H9 (cell line): ENCODE measurements at regions not wholly inside any gene's neighbourhood (a gene's known extent, or its start where the extent isn't known, plus 50 kb on each side); places are given as distances from the start of the nearest gene placed in this dataset.

Source experiments
- DNase-seq: peaks from one replicate; pipeline ENCODE4 v3.0.0-alpha.2; 2017
- H2AFZ ChIP-seq: one replicate; pipeline ENCODE4 v1.6.1; 2013; ENCODE audit warnings: mild to moderate bottlenecking, low read length, control low read depth, moderate library complexity
- H2AK5ac ChIP-seq: 2 replicates; pipeline ENCODE4 v1.6.1; 2013; ENCODE audit warnings: low read length, control low read depth, mixed read lengths; ENCODE audit not compliant: insufficient read length
- H2BK120ac ChIP-seq: one replicate; pipeline ENCODE4 v1.6.1; 2013; ENCODE audit warnings: low read depth, mild to moderate bottlenecking, low read length, control low read depth, inconsistent platforms; ENCODE audit not compliant: poor library complexity, severe bottlenecking
- H2BK12ac ChIP-seq: 2 replicates; pipeline ENCODE4 v1.6.1; 2013; ENCODE audit warnings: low read length, control low read depth, mixed read lengths, low read depth; ENCODE audit not compliant: insufficient read length
- H2BK15ac ChIP-seq: 2 replicates; pipeline ENCODE4 v1.6.1; 2013; ENCODE audit warnings: low read depth, low read length, control low read depth
- H2BK20ac ChIP-seq: one replicate; pipeline ENCODE4 v1.6.1; 2013; ENCODE audit warnings: low read depth, mild to moderate bottlenecking, low read length, control low read depth, inconsistent platforms; ENCODE audit not compliant: poor library complexity, severe bottlenecking
- H2BK5ac ChIP-seq: 2 replicates; pipeline ENCODE4 v1.6.1; 2013; ENCODE audit warnings: low read length, control low read depth, mixed read lengths; ENCODE audit not compliant: insufficient read length
- H3K14ac ChIP-seq: 2 replicates; pipeline ENCODE4 v1.6.1; 2013; ENCODE audit warnings: low read length, control low read depth; ENCODE audit not compliant: insufficient read depth
- H3K18ac ChIP-seq: 2 replicates; pipeline ENCODE4 v1.6.1; 2013; ENCODE audit warnings: low read depth, mild to moderate bottlenecking, mixed read lengths, low read length, control low read depth; ENCODE audit not compliant: insufficient read length
- H3K23ac ChIP-seq: 2 replicates; pipeline ENCODE4 v1.6.1; 2013; ENCODE audit warnings: low read length, control low read depth, mixed read lengths, low read depth; ENCODE audit not compliant: insufficient read length
- H3K23me2 ChIP-seq: 2 replicates; pipeline ENCODE4 v1.6.1; 2013; ENCODE audit warnings: low read depth, mild to moderate bottlenecking, mixed read lengths, low read length, control low read depth; ENCODE audit not compliant: insufficient read length, poor library complexity, severe bottlenecking
- H3K27ac ChIP-seq: 2 replicates; pipeline ENCODE4 v1.5.1; 2013; ENCODE audit warnings: low read length, control low read depth, mixed read lengths, low read depth; ENCODE audit not compliant: insufficient read length
- H3K27me3 ChIP-seq: 2 replicates; pipeline ENCODE4 v1.6.1; 2013; ENCODE audit warnings: low read length, control low read depth, inconsistent platforms; ENCODE audit not compliant: insufficient read depth
- H3K4ac ChIP-seq: 2 replicates; pipeline ENCODE4 v1.6.1; 2013; ENCODE audit warnings: low read depth, mild to moderate bottlenecking, control low read depth, inconsistent platforms, low read length, moderate library complexity
- H3K4me1 ChIP-seq: 2 replicates; pipeline ENCODE4 v1.6.1; 2013; ENCODE audit warnings: low read length, control low read depth, inconsistent platforms; ENCODE audit not compliant: insufficient read depth
- H3K4me2 ChIP-seq: 2 replicates; pipeline ENCODE4 v1.6.1; 2013; ENCODE audit warnings: low read length, control low read depth, mixed read lengths; ENCODE audit not compliant: insufficient read length, insufficient read depth
- H3K56ac ChIP-seq: 2 replicates; pipeline ENCODE4 v1.6.1; 2013; ENCODE audit warnings: low read depth, mild to moderate bottlenecking, mixed read lengths, low read length, control low read depth; ENCODE audit not compliant: insufficient read length
- H3K79me1 ChIP-seq: 2 replicates; pipeline ENCODE4 v1.6.1; 2013; ENCODE audit warnings: low read depth, mild to moderate bottlenecking, moderate library complexity, low read length, control low read depth, inconsistent platforms; ENCODE audit not compliant: insufficient read depth, poor library complexity, severe bottlenecking
- H3K79me2 ChIP-seq: 2 replicates; pipeline ENCODE4 v1.6.1; 2013; ENCODE audit warnings: low read length, control low read depth, inconsistent platforms; ENCODE audit not compliant: insufficient read depth
- H3K9ac ChIP-seq: 2 replicates; pipeline ENCODE4 v1.6.1; 2013; ENCODE audit warnings: low read length, control low read depth, mixed read lengths; ENCODE audit not compliant: insufficient read length; ENCODE audit errors: extremely low read depth
- H3K9me3 ChIP-seq: one replicate; pipeline ENCODE4 v1.6.1; 2013; ENCODE audit warnings: low read depth, low read length, inconsistent platforms; ENCODE audit not compliant: control insufficient read depth
- H3T11ph ChIP-seq: one replicate; pipeline ENCODE4 v1.6.1; 2013; ENCODE audit warnings: mild to moderate bottlenecking, low read length, control low read depth, inconsistent platforms
- H4K20me1 ChIP-seq: one replicate; pipeline ENCODE4 v1.6.1; 2013; ENCODE audit not compliant: control insufficient read depth, insufficient read length, insufficient read depth
- H4K5ac ChIP-seq: 2 replicates; pipeline ENCODE4 v1.6.1; 2013; ENCODE audit warnings: low read depth, mild to moderate bottlenecking, mixed read lengths, low read length, control low read depth; ENCODE audit not compliant: insufficient read length
- H4K8ac ChIP-seq: replicated peaks from 2 replicates; pipeline ENCODE4 v1.6.1; 2013; ENCODE audit warnings: low read length, control low read depth, mixed read lengths, low read depth; ENCODE audit not compliant: insufficient read length
- H4K91ac ChIP-seq: 2 replicates; pipeline ENCODE4 v1.6.1; 2013; ENCODE audit warnings: low read depth, mild to moderate bottlenecking, moderate library complexity, mixed read lengths, low read length, control low read depth; ENCODE audit not compliant: insufficient read length
- H3K27ac Mint-ChIP-seq, 3 experiments: 2 replicates in 2 of 3; 3 replicates in 1 of 3; pipeline ENCODE4 v1.8.0; 2020 to 2021; ENCODE audit warnings: mixed read lengths in 3 of 3, mild to moderate bottlenecking in 1 of 3, moderate library complexity in 1 of 3
- H3K27me3 Mint-ChIP-seq: 2 replicates; pipeline ENCODE4 v1.8.0; 2021; ENCODE audit warnings: low read depth, mild to moderate bottlenecking, moderate library complexity, mixed read lengths
- H3K36me3 Mint-ChIP-seq, 3 experiments: 2 replicates in 2 of 3; 3 replicates in 1 of 3; pipeline ENCODE4 v1.8.0; 2020 to 2021; ENCODE audit warnings: low read depth in 3 of 3, mixed read lengths in 3 of 3; ENCODE audit not compliant: insufficient read depth in 1 of 3
- H3K4me1 Mint-ChIP-seq, 2 experiments: 2 replicates each; pipeline ENCODE4 v1.8.0; 2020; ENCODE audit warnings: mixed read lengths in 2 of 2
- H3K4me3 Mint-ChIP-seq, 2 experiments: 2 replicates in 1 of 2; 3 replicates in 1 of 2; pipeline ENCODE4 v1.8.0; 2020 to 2021; ENCODE audit warnings: mild to moderate bottlenecking in 2 of 2, mixed read lengths in 2 of 2, moderate library complexity in 1 of 2
- H3K9me3 Mint-ChIP-seq, 2 experiments: 2 replicates in 1 of 2; 3 replicates in 1 of 2; pipeline ENCODE4 v1.8.0; 2020; ENCODE audit warnings: mild to moderate bottlenecking in 2 of 2, mixed read lengths in 2 of 2, moderate library complexity in 1 of 2
- WGBS: extraction: QIAGEN DNeasy Blood & Tissue Kit; methylation state at CpG from one replicate; pipeline ENCODE4 v1.1.7; 2013; ENCODE audit warnings: missing lambda C conversion rate, low lambda C conversion rate, mixed read lengths; ENCODE audit not compliant: insufficient read length; ENCODE audit errors: extremely low coverage; 5-methylcytosine and 5-hydroxymethylcytosine counted together
- TF ChIP-seq, protein P1 (sequence below): fragments of 200-600 bp; sonication (generic); conservative IDR thresholded peaks from 3 replicates; pipeline ENCODE4 v1.8.0; 2021; ENCODE audit warnings: antibody characterized with exemption, mild to moderate bottlenecking

- Histone ChIP-seq H3K27ac (no peak overlapping the region), H3T11ph (no peak overlapping the region), H3K4ac (no peak overlapping the region), H2AFZ (no peak overlapping the region), H3K9ac (no peak overlapping the region), H3K23me2 (no peaks in the 10 kb centered on the region), H3K56ac (no peak overlapping the region), H3K18ac (no peak overlapping the region), H3K4me2 (no peak overlapping the region), H3K27me3 (no peaks in the 10 kb centered on the region), H2BK120ac (no peak overlapping the region), H4K8ac (no peak overlapping the region), H3K23ac (no peak overlapping the region), H3K9me3 (no peaks in the 10 kb centered on the region), H2BK20ac (no peak overlapping the region), H2BK12ac (no peak overlapping the region), H4K20me1 (no peaks in the 10 kb centered on the region), H4K5ac (no peak overlapping the region), H3K79me1 (no peaks in the 10 kb centered on the region), H2AK5ac (no peak overlapping the region), H3K79me2 (no peaks in the 10 kb centered on the region), H2BK15ac (no peak overlapping the region), H3K4me1 (no peaks in the 10 kb centered on the region), H2BK5ac (no peak overlapping the region), H3K14ac (no peak overlapping the region), H4K91ac (no peak overlapping the region)
- no peaks in the 10 kb centered on the region for H3K4me1 Mint-ChIP-seq
- H3K4me3 Mint-ChIP-seq: no peak overlapping the region
- no peak overlapping the region; a peak in 2 of 7 replicates for H3K27ac Mint-ChIP-seq
- WGBS: no CpG with 5 or more reads among the region's 5 CpGs
- H3K36me3 Mint-ChIP-seq: 0 out of 7 replicates have a peak, but pooled peaks cover 0 to 2% (median 0%) of the 10 kb centered on the region in 3 experiments
- TF ChIP-seq, protein P1, sequence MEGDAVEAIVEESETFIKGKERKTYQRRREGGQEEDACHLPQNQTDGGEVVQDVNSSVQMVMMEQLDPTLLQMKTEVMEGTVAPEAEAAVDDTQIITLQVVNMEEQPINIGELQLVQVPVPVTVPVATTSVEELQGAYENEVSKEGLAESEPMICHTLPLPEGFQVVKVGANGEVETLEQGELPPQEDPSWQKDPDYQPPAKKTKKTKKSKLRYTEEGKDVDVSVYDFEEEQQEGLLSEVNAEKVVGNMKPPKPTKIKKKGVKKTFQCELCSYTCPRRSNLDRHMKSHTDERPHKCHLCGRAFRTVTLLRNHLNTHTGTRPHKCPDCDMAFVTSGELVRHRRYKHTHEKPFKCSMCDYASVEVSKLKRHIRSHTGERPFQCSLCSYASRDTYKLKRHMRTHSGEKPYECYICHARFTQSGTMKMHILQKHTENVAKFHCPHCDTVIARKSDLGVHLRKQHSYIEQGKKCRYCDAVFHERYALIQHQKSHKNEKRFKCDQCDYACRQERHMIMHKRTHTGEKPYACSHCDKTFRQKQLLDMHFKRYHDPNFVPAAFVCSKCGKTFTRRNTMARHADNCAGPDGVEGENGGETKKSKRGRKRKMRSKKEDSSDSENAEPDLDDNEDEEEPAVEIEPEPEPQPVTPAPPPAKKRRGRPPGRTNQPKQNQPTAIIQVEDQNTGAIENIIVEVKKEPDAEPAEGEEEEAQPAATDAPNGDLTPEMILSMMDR: no peak
- peaks cover 5% of the 10 kb centered on the region for H3K27me3 Mint-ChIP-seq
- DNase-seq: no peak
- peaks cover 0 to 4% of the 10 kb centered on the region in 2 experiments; a peak in 1 of 5 replicates for H3K9me3 Mint-ChIP-seq
Observed at GRCh38 chr2:205902900-205903237, 183.1 kb downstream of the INO80D start.
